HepG2 (cell line): ENCODE measurements at regions not wholly inside any gene's neighbourhood (a gene's known extent, or its start where the extent isn't known, plus 50 kb on each side); places are given as distances from the start of the nearest gene placed in this dataset.

Source experiments
- ATAC-seq: fragments of 200-7000 bp; cut with Tn5 transposase; 3 replicates; pipeline ENCODE4 v1.9.1; 2020; ENCODE audit warnings: mild to moderate bottlenecking, moderate library complexity
- BruUV-seq: library from RNA; stranded (reverse); fragments of 400-500 nt; replicated peaks from 2 replicates; lab custom pipeline; 2021; lab: Mats Ljungman, UMichigan
- CTCF ChIA-PET: fragments of 300-600 bp; formaldehyde crosslinking; extraction: SDS; loops from one replicate; lab custom pipeline; 2021; ENCODE audit warnings: low total read pairs, inconsistent platforms, low intra/inter-chr PET ratio; lab: Yijun Ruan, JAX
- POLR2A ChIA-PET: fragments of 350-600 bp; sonication (Branson Sonifier 250); formaldehyde crosslinking; loops from one replicate; lab custom pipeline; 2020; ENCODE audit warnings: antibody characterized with exemption, inconsistent platforms; lab: Yijun Ruan, JAX
- DNase-seq: peaks from one replicate; pipeline ENCODE4 v3.0.0-alpha.2; 2015; ENCODE audit warnings: low spot score
- FAIRE-seq: peaks from 3 replicates; lab custom pipeline; 2011; peaks lifted over from hg19 to GRCh38; lab: Jason Lieb, UNC
- H2AFZ ChIP-seq: one replicate; pipeline ENCODE4 v1.6.1; 2011; ENCODE audit warnings: low read length, inconsistent platforms
- H3K27ac ChIP-seq: fragments of 300-600 bp; 3 replicates; pipeline ENCODE4 v1.8.0; 2011; ENCODE audit warnings: mixed run types, mild to moderate bottlenecking, mixed read lengths, low read length, inconsistent platforms; ENCODE audit not compliant: insufficient read depth; ENCODE audit errors: extremely low read length
- H3K27me3 ChIP-seq, 2 experiments: fragments of 200-600 bp in 1 of 2; 2 replicates in 1 of 2; 3 replicates in 1 of 2; pipeline versions ENCODE4 v1.6.0 to v1.8.0; 2011; ENCODE audit warnings: low read length in 2 of 2, mild to moderate bottlenecking in 2 of 2, moderate library complexity in 2 of 2, inconsistent platforms in 1 of 2; ENCODE audit not compliant: insufficient read depth in 2 of 2, control insufficient read depth in 1 of 2
- H3K36me3 ChIP-seq, 2 experiments: fragments of 200-600 bp in 1 of 2; replicated peaks in 1 of 2; 2 replicates in 1 of 2; 3 replicates in 1 of 2; pipeline versions ENCODE4 v1.5.1 to v1.8.0; 2011; ENCODE audit warnings: low read length in 2 of 2, inconsistent platforms in 1 of 2; ENCODE audit not compliant: insufficient read depth in 2 of 2, control insufficient read depth in 1 of 2
- H3K4me1 ChIP-seq: 2 replicates; pipeline ENCODE4 v1.5.1; 2012; ENCODE audit warnings: low read length, inconsistent platforms; ENCODE audit not compliant: insufficient read depth
- H3K4me2 ChIP-seq: 2 replicates; pipeline ENCODE4 v1.6.0; 2011; ENCODE audit warnings: low read depth, low read length, inconsistent platforms
- H3K4me3 ChIP-seq, 3 experiments: fragments of 200-600 bp in 1 of 3; sonication (generic), shearing (Covaris generic) in 1 of 3; replicated peaks in 1 of 3; 2 replicates each; pipeline ENCODE4 v1.5.1; 2011 to 2016; ENCODE audit warnings: low read length in 3 of 3, inconsistent platforms in 2 of 3, low read depth in 2 of 3, mild to moderate bottlenecking in 2 of 3, control low read depth in 1 of 3, mixed read lengths in 1 of 3; ENCODE audit not compliant: insufficient read depth in 1 of 3
- H3K79me2 ChIP-seq: one replicate; pipeline ENCODE4 v1.6.1; 2011; ENCODE audit warnings: low read length, inconsistent platforms; ENCODE audit not compliant: insufficient read depth
- H3K9ac ChIP-seq: 2 replicates; pipeline ENCODE4 v1.6.0; 2011; ENCODE audit warnings: mild to moderate bottlenecking, low read depth, low read length, inconsistent platforms; ENCODE audit not compliant: insufficient read depth
- H3K9me3 ChIP-seq: 2 replicates; pipeline ENCODE4 v1.5.1; 2012; ENCODE audit warnings: mild to moderate bottlenecking, low read length
- H4K20me1 ChIP-seq: 2 replicates; pipeline ENCODE4 v1.6.0; 2011; ENCODE audit warnings: inconsistent platforms, mild to moderate bottlenecking, low read length, moderate library complexity; ENCODE audit not compliant: insufficient read depth
- ATAD3A ChIP-seq: sonication (generic); formaldehyde crosslinking; IDR thresholded peaks from 2 replicates; pipeline ENCODE4 v1.4.0; 2020; ENCODE audit warnings: missing genetic modification reagents
- BRD4 ChIP-seq: sonication (generic); formaldehyde crosslinking; IDR thresholded peaks from 2 replicates; pipeline ENCODE4 v1.4.0; 2020; ENCODE audit warnings: missing genetic modification reagents
- HCFC1 ChIP-seq: fragments of 150-350 bp; IDR thresholded peaks from 2 replicates; pipeline ENCODE4 v1.6.1; 2014; ENCODE audit warnings: low read depth, low read length
- MXI1 ChIP-seq: IDR thresholded peaks from 3 replicates; pipeline ENCODE4 v1.6.1; 2012; ENCODE audit warnings: low read depth, low read length, inconsistent platforms, borderline replicate concordance
- NFYC ChIP-seq: IDR thresholded peaks from 2 replicates; pipeline ENCODE4 v1.6.1; 2016; ENCODE audit warnings: missing genetic modification reagents, missing compliant biosample characterization
- RARA ChIP-seq: IDR thresholded peaks from 2 replicates; pipeline ENCODE4 v1.6.1; 2016; ENCODE audit warnings: missing genetic modification reagents, missing compliant biosample characterization
- REPIN1 ChIP-seq: sonication (generic); formaldehyde crosslinking; IDR thresholded peaks from 2 replicates; pipeline ENCODE4 v1.8.0; 2022; ENCODE audit warnings: missing genetic modification reagents, low read depth, mild to moderate bottlenecking, borderline replicate concordance
- RFX5 ChIP-seq: IDR thresholded peaks from 2 replicates; pipeline ENCODE4 v1.6.1; 2011; ENCODE audit warnings: low read depth, low read length, improper control_type of control experiment
- TCF12 ChIP-seq, 2 experiments: fragments of 450-650 bp in 1 of 2; sonication (generic) in 1 of 2; formaldehyde crosslinking in 1 of 2; IDR thresholded peaks; 2 replicates each; pipeline versions ENCODE4 v1.6.1 to v1.8.0; 2017 to 2022; ENCODE audit warnings: antibody characterized with exemption in 1 of 2, mild to moderate bottlenecking in 1 of 2, missing genetic modification reagents in 1 of 2, moderate library complexity in 1 of 2
- ZBTB3 ChIP-seq: sonication (generic); formaldehyde crosslinking; IDR thresholded peaks from 2 replicates; pipeline ENCODE4 v1.4.0; 2020; ENCODE audit warnings: low read depth, mild to moderate bottlenecking, moderate library complexity, missing genetic modification reagents, borderline replicate concordance
- ZNF282 ChIP-seq: fragments of 450-650 bp; IDR thresholded peaks from 2 replicates; pipeline ENCODE4 v1.6.1; 2018; ENCODE audit not compliant: partially characterized antibody
- ZNF337 ChIP-seq: sonication (generic); formaldehyde crosslinking; IDR thresholded peaks from 2 replicates; pipeline ENCODE4 v1.5.1; 2020; ENCODE audit warnings: missing genetic modification reagents, low read depth, mild to moderate bottlenecking, borderline replicate concordance
- ZNF343 ChIP-seq: sonication (generic); formaldehyde crosslinking; IDR thresholded peaks from 2 replicates; pipeline ENCODE4 v1.4.0; 2020; ENCODE audit warnings: mild to moderate bottlenecking, missing genetic modification reagents
- ZNF75D ChIP-seq: sonication (generic); formaldehyde crosslinking; IDR thresholded peaks from 2 replicates; pipeline ENCODE4 v1.8.1; 2023; ENCODE audit warnings: missing genetic modification reagents, mild to moderate bottlenecking, borderline replicate concordance
- ZNF772 ChIP-seq: sonication (generic); formaldehyde crosslinking; IDR thresholded peaks from 2 replicates; pipeline ENCODE4 v1.5.0; 2020; ENCODE audit warnings: mild to moderate bottlenecking, missing genetic modification reagents
- WGBS: methylation state at CpG from one replicate; pipeline ENCODE4 v1.1.6; 2017; ENCODE audit warnings: low lambda C conversion rate; 5-methylcytosine and 5-hydroxymethylcytosine counted together
- in situ Hi-C: cut with HindIII; loops from 2 replicates; pipeline ENCODE4 v1.10.0; 2017; ENCODE audit warnings: low pct_unique_long_range_greater_than_20kb; ENCODE audit not compliant: extremely low pct_ligation_motif_present
- intact Hi-C: fragments of 100-400 bp; cut with micrococcal nuclease; formaldehyde crosslinking; loops from one replicate; pipeline ENCODE4 v1.10.0; 2022; ENCODE audit not compliant: unreplicated experiment

- 92% methylated on average over 10 of the region's 10 CpGs for WGBS
- TF ChIP-seq RFX5, result no peak
- no peak for TF ChIP-seq ZNF282
- TF ChIP-seq NFYC (CRISPR knock-in tag), result no peak
- TF ChIP-seq ZNF337 (CRISPR knock-in tag), result no peak
- TF ChIP-seq ZNF343 (CRISPR knock-in tag), result no peak
- TF ChIP-seq MXI1, result no peak
- TF ChIP-seq ZNF75D, result no peak
- TF ChIP-seq HCFC1, result no peak
- TF ChIP-seq ATAD3A, result no peak
- TF ChIP-seq ZNF772 (CRISPR knock-in tag), result no peak
- no peak for TF ChIP-seq REPIN1 (CRISPR knock-in tag)
- no peak for TF ChIP-seq ZBTB3 (CRISPR knock-in tag)
- TF ChIP-seq BRD4 (CRISPR knock-in tag), result no peak
- no peak for TF ChIP-seq RARA (CRISPR knock-in tag)
- no peak for TF ChIP-seq TCF12 (IDR thresholded peaks at IDR 0.05)
- TF ChIP-seq TCF12 (CRISPR knock-in tag; IDR thresholded peaks at IDR 0.05), result no peak
- H3K79me2 ChIP-seq, result no peaks in the 10 kb centered on the region
- no peak overlapping the region for H3K27ac ChIP-seq
- ATAC-seq (no peak), DNase-seq (no peak), FAIRE-seq (no peak)
- peaks cover 0 to 16% of the 10 kb centered on the region in 2 experiments; a peak in 4 of 5 replicates for H3K27me3 ChIP-seq
- H3K4me3 ChIP-seq, result no peak overlapping the region
- no peak overlapping the region for H3K9ac ChIP-seq
- POLR2A ChIA-PET, result no interaction called here
- BruUV-seq, result no TSS peak
- no peaks in the 10 kb centered on the region for H3K9me3 ChIP-seq
- CTCF ChIA-PET, result no interaction called here
- in situ Hi-C loops (no loop called here), intact Hi-C loops (loop anchor here (5.0 kb wide), 1 partner anchor 66 kb away; no protein-coding TSS in a partner anchor)
- no peaks in the 10 kb centered on the region for H4K20me1 ChIP-seq
- no peak overlapping the region for H3K4me2 ChIP-seq
- no peaks in the 10 kb centered on the region for H3K36me3 ChIP-seq
- peaks cover 94% of the 10 kb centered on the region for H3K4me1 ChIP-seq
- H2AFZ ChIP-seq, result no peak overlapping the region
Measured at GRCh38 chr3:193778676-193779075, 185.7 kb downstream of the OPA1 start.
